ENCODE measurements at regions not wholly inside any gene's neighbourhood (a gene's known extent, or its start where the extent isn't known, plus 50 kb on each side); places are given as distances from the start of the nearest gene placed in this dataset.

- no peaks in the 10 kb centered on the region for H3K4me1 ChIP-seq
- H3K27me3 ChIP-seq, result no peaks in the 10 kb centered on the region
- no peaks in the 10 kb centered on the region for H3K36me3 ChIP-seq
- no peak overlapping the region for H3K27ac ChIP-seq
- H3K4me3 ChIP-seq, result no peak overlapping the region
- TF ChIP-seq POLR2A (IDR thresholded peaks at IDR 0.05) (no peak), CTCF (IDR thresholded peaks at IDR 0.05) (no peak)
- no peaks in the 10 kb centered on the region for H3K9me3 ChIP-seq
- DNase-seq, result no peak
- intact Hi-C loops (cut with DNase I), result no loop called here
Measured at GRCh38 chr4:169342906-169343564, 72.3 kb upstream of the SH3RF1 start.

DNA sequence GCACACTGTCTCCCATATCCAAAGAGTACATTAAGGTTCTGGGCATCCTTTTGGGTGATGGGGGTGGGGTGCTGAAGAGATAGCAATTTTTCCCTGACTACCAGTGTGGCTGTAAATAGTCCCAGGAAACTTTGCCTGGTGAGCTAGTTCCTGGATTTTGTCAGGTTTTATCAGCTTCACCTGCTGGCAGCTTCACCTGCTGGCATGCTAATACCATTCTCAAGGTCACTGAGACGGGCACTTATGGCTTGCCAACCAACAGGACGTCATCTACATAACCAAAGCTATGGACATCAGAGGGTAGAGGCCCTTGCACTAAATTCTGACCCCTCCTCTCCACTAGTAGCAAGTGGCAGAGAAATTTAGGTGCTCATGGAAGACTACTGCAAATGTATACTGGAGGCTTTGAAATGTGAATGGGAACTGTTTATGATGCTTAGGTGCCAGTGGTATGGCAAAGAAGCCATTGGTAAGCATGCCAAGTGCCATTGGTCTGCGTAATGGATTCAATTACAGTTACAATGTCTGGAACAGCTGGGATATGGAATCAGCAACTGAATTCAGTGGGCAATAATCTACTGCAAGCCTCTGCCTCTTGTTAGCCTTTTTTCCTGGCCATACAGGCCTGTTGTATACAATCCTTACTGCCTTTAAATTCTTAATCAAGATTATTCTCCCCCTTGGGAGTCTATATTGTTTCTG lies 71.6 kb upstream of the SH3RF1 start:
- H3K4me1 ChIP-seq, result no peaks in the 10 kb centered on the region
- no peak for TF ChIP-seq POLR2A (IDR thresholded peaks at IDR 0.05)
- TF ChIP-seq CTCF (IDR thresholded peaks at IDR 0.05), result no peak
- no peak overlapping the region for H3K27ac ChIP-seq
- WGBS, 2 donors, result 88 to 92% methylated on average over 1 to 3 of the region's 3 CpGs
- H3K36me3 ChIP-seq, result no peaks in the 10 kb centered on the region
- no peak for DNase-seq
- intact Hi-C loops (cut with DNase I), result no loop called here
- no peak overlapping the region for H3K4me3 ChIP-seq
- H3K9me3 ChIP-seq, result no peaks in the 10 kb centered on the region
- H3K27me3 ChIP-seq, result no peaks in the 10 kb centered on the region

- Histone ChIP-seq H3K4me3 (no peak overlapping the region), H3K9me3 (no peaks in the 10 kb centered on the region), H3K36me3 (no peaks in the 10 kb centered on the region), H3K27me3 (no peaks in the 10 kb centered on the region), H3K4me1 (no peaks in the 10 kb centered on the region), H3K27ac (no peak overlapping the region)
- intact Hi-C loops (cut with DNase I), result no loop called here
- TF ChIP-seq CTCF (IDR thresholded peaks at IDR 0.05), result no peak
- WGBS, 2 donors, result 83% methylated on average over 1 of the region's 4 CpGs; no CpG with 5 or more reads in 1 of the 2 donors
- DNase-seq, result no peak
Measured at GRCh38 chr4:169341490-169341889, 70.7 kb upstream of the SH3RF1 start.

DNA sequence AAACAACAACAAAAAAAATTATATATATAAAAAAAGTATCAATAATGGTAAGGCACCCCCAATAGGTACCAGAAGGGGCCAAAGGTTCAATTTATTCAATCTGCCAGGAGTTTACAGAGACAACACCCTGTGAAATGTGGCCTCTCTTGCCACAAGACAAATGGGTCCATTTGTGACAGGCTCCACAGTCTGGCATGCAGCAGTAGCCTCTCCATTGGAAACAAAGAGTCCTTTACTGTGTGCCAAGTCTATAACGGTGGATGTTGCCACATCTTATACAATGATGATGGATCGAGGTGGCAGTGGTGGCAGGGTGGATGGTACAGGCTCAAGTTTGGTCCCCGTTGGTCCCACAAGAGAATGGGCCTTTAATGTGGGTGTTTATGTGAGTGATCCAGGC lies 70.1 kb upstream of the SH3RF1 start:
- WGBS, 2 donors, result 84 to 89% methylated on average over 3 of the region's 3 CpGs
- Histone ChIP-seq H3K9me3 (no peaks in the 10 kb centered on the region), H3K27ac (no peak overlapping the region), H3K4me3 (no peak overlapping the region), H3K4me1 (peaks cover 0 to 2% (median 0%) of the 10 kb centered on the region in 3 donors), H3K36me3 (no peaks in the 10 kb centered on the region), H3K27me3 (no peaks in the 10 kb centered on the region)
- intact Hi-C loops (cut with DNase I), result no loop called here
- no peak for DNase-seq
- TF ChIP-seq POLR2A (IDR thresholded peaks at IDR 0.05) (no peak), CTCF (IDR thresholded peaks at IDR 0.05) (no peak)

GRCh38 chr4:169338241-169338640 lies 67.5 kb upstream of the SH3RF1 start:
- TF ChIP-seq POLR2A (IDR thresholded peaks at IDR 0.05) (no peak), CTCF (IDR thresholded peaks at IDR 0.05) (no peak)
- no peaks in the 10 kb centered on the region for H3K27me3 ChIP-seq
- H3K27ac ChIP-seq, result no peak overlapping the region
- 51 to 82% methylated on average over 2 of the region's 2 CpGs for WGBS, 2 donors
- H3K4me1 ChIP-seq, result peaks cover 0 to 12% (median 4%) of the 10 kb centered on the region in 3 donors
- DNase-seq, result no peak
- no peaks in the 10 kb centered on the region for H3K9me3 ChIP-seq
- intact Hi-C loops (cut with DNase I), result no loop called here
- H3K36me3 ChIP-seq, result no peaks in the 10 kb centered on the region
- H3K4me3 ChIP-seq, result no peak overlapping the region
